ENCODE measurements at regions not wholly inside any gene's neighbourhood (a gene's known extent, or its start where the extent isn't known, plus 50 kb on each side); places are given as distances from the start of the nearest gene placed in this dataset.

GRCh38 chr7:41052201-41052600, 650.7 kb downstream of the INHBA start:
- Mint-ChIP-seq H3K36me3 (ENCODE audit: insufficient read depth in 1 of 3, low read depth in 3 of 3) (no peaks in the 10 kb centered on the region), H3K27me3 (ENCODE audit: low read depth) (peaks cover 48% of the 10 kb centered on the region), H3K27ac (no peak overlapping the region; a peak in 1 of 7 replicates), H3K4me1 (peaks cover 10 to 14% of the 10 kb centered on the region in 2 experiments), H3K4me3 (no peak overlapping the region), H3K9me3 (peaks cover 0 to 3% of the 10 kb centered on the region in 2 experiments; a peak in 3 of 5 replicates)
- Histone ChIP-seq H2BK20ac (ENCODE audit: low read depth, low read length, poor library complexity, severe bottlenecking) (no peak overlapping the region), H3K18ac (ENCODE audit: insufficient read length, low read depth, low read length) (no peak overlapping the region), H3K4me1 (ENCODE audit: insufficient read depth, low read length) (no peaks in the 10 kb centered on the region), H3K79me2 (ENCODE audit: insufficient read depth, low read length) (no peaks in the 10 kb centered on the region), H3K4ac (ENCODE audit: low read depth, low read length) (no peak overlapping the region), H3K9ac (ENCODE audit: extremely low read depth, insufficient read length, low read length) (no peak overlapping the region), H3K4me2 (ENCODE audit: insufficient read depth, insufficient read length, low read length) (no peak overlapping the region), H3K56ac (ENCODE audit: insufficient read length, low read depth, low read length) (no peak overlapping the region), H3T11ph (ENCODE audit: low read length) (no peak overlapping the region), H2AK5ac (ENCODE audit: insufficient read length, low read length) (no peak overlapping the region), H2AFZ (ENCODE audit: low read length) (no peak overlapping the region), H4K8ac (replicated peaks; ENCODE audit: insufficient read length, low read depth, low read length) (no peak overlapping the region), H2BK12ac (ENCODE audit: insufficient read length, low read depth, low read length) (no peak overlapping the region), H3K23me2 (ENCODE audit: insufficient read length, low read depth, low read length, poor library complexity, severe bottlenecking) (no peaks in the 10 kb centered on the region), H4K91ac (ENCODE audit: insufficient read length, low read depth, low read length) (no peak overlapping the region), H3K79me1 (ENCODE audit: insufficient read depth, low read depth, low read length, poor library complexity, severe bottlenecking) (no peaks in the 10 kb centered on the region), H3K23ac (ENCODE audit: insufficient read length, low read depth, low read length) (no peak overlapping the region), H3K14ac (ENCODE audit: insufficient read depth, low read length) (no peak overlapping the region), H4K20me1 (ENCODE audit: control insufficient read depth, insufficient read depth, insufficient read length) (no peaks in the 10 kb centered on the region), H3K27me3 (ENCODE audit: insufficient read depth, low read length) (no peaks in the 10 kb centered on the region), H2BK120ac (ENCODE audit: low read depth, low read length, poor library complexity, severe bottlenecking) (no peak overlapping the region), H3K27ac (ENCODE audit: insufficient read length, low read depth, low read length) (no peak overlapping the region), H3K9me3 (ENCODE audit: control insufficient read depth, low read depth, low read length) (no peaks in the 10 kb centered on the region), H2BK15ac (ENCODE audit: low read depth, low read length) (no peak overlapping the region), H2BK5ac (ENCODE audit: insufficient read length, low read length) (no peak overlapping the region), H4K5ac (ENCODE audit: insufficient read length, low read depth, low read length) (no peak overlapping the region)
- TF ChIP-seq CTCF (conservative IDR thresholded peaks at IDR 0.05): no peak
- no CpG with 5 or more reads among the region's 3 CpGs for WGBS (ENCODE audit: extremely low coverage, insufficient read length, low lambda C conversion rate)
- no peak for DNase-seq

All from H9 (cell line).